ENCODE measurements at regions not wholly inside any gene's neighbourhood (a gene's known extent, or its start where the extent isn't known, plus 50 kb on each side); places are given as distances from the start of the nearest gene placed in this dataset.

DNA sequence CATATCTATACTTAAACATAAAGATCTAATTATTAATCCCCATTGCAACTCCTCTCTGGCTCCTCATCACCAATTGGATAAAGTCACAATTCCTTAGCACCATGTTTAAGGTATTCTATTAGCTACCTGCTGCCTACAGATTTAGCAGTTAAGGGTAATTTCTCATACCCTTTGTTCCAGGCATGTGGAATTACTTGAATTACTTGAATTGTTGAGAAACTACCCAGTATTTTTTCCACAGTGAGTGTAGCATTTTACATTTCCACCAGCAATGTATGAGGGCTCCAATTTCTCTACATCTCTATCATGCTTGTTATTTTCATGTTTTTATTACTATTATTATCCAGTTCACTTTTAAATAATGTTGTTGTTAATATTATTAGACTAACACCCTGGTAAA is 86.4 kb downstream of the P2RY1 start:
- Mint-ChIP-seq H3K27me3 (ENCODE audit: insufficient read depth, low read depth) (peaks cover 2% of the 10 kb centered on the region), H3K4me1 (no peaks in the 10 kb centered on the region), H3K27ac (no peak overlapping the region), H3K4me3 (no peak overlapping the region), H3K9me3 (no peaks in the 10 kb centered on the region), H3K36me3 (no peaks in the 10 kb centered on the region)
- H3K79me2 ChIP-seq (ENCODE audit: low read depth): no peaks in the 10 kb centered on the region
- no peaks in the 10 kb centered on the region for H3K27me3 ChIP-seq
- no peak overlapping the region for H3K27ac ChIP-seq
- H2AFZ ChIP-seq (replicated peaks): no peak overlapping the region
- TF ChIP-seq, protein P1, sequence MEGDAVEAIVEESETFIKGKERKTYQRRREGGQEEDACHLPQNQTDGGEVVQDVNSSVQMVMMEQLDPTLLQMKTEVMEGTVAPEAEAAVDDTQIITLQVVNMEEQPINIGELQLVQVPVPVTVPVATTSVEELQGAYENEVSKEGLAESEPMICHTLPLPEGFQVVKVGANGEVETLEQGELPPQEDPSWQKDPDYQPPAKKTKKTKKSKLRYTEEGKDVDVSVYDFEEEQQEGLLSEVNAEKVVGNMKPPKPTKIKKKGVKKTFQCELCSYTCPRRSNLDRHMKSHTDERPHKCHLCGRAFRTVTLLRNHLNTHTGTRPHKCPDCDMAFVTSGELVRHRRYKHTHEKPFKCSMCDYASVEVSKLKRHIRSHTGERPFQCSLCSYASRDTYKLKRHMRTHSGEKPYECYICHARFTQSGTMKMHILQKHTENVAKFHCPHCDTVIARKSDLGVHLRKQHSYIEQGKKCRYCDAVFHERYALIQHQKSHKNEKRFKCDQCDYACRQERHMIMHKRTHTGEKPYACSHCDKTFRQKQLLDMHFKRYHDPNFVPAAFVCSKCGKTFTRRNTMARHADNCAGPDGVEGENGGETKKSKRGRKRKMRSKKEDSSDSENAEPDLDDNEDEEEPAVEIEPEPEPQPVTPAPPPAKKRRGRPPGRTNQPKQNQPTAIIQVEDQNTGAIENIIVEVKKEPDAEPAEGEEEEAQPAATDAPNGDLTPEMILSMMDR (IDR thresholded peaks at IDR 0.05): no peak
- TF ChIP-seq EZH2phosphoT487 (IDR thresholded peaks at IDR 0.05) (no peak), EZH2 (IDR thresholded peaks at IDR 0.05) (no peak)
- H3K36me3 ChIP-seq: no peaks in the 10 kb centered on the region
- H3K4me3 ChIP-seq: no peak overlapping the region
- no peak overlapping the region for H3K4me2 ChIP-seq
- no peaks in the 10 kb centered on the region for H3F3A ChIP-seq (ENCODE audit: low read depth)
- DNase-seq (ENCODE audit: low spot score): no peak
- H3K9ac ChIP-seq: no peak overlapping the region
- no peaks in the 10 kb centered on the region for H3K4me1 ChIP-seq
- H3K9me3 ChIP-seq (ENCODE audit: low read depth): no peaks in the 10 kb centered on the region
- no peaks in the 10 kb centered on the region for H4K20me1 ChIP-seq (ENCODE audit: low read depth)

GRCh38 chr3:152922554-152922953 is 87.6 kb downstream of the P2RY1 start:
- Histone ChIP-seq H3K27me3 (no peaks in the 10 kb centered on the region), H4K20me1 (ENCODE audit: low read depth) (no peaks in the 10 kb centered on the region), H3K4me3 (no peak overlapping the region), H3K79me2 (ENCODE audit: low read depth) (no peaks in the 10 kb centered on the region), H2AFZ (replicated peaks) (no peak overlapping the region), H3F3A (ENCODE audit: low read depth) (no peaks in the 10 kb centered on the region), H3K4me2 (no peak overlapping the region), H3K4me1 (no peaks in the 10 kb centered on the region), H3K27ac (no peak overlapping the region), H3K9ac (no peak overlapping the region), H3K36me3 (no peaks in the 10 kb centered on the region), H3K9me3 (ENCODE audit: low read depth) (no peaks in the 10 kb centered on the region)
- TF ChIP-seq EZH2 (IDR thresholded peaks at IDR 0.05): no peak
- no peak for TF ChIP-seq EZH2phosphoT487 (IDR thresholded peaks at IDR 0.05)
- TF ChIP-seq, protein P1 (IDR thresholded peaks at IDR 0.05): no peak
- Mint-ChIP-seq H3K4me3 (no peak overlapping the region), H3K4me1 (no peaks in the 10 kb centered on the region), H3K9me3 (no peaks in the 10 kb centered on the region), H3K27ac (no peak overlapping the region), H3K27me3 (ENCODE audit: insufficient read depth, low read depth) (no peaks in the 10 kb centered on the region), H3K36me3 (no peaks in the 10 kb centered on the region)
- no peak for DNase-seq (ENCODE audit: low spot score)

- H3F3A ChIP-seq (ENCODE audit: low read depth): no peaks in the 10 kb centered on the region
- no peak overlapping the region for H3K9ac ChIP-seq
- no peak for DNase-seq (ENCODE audit: low spot score)
- H3K27me3 ChIP-seq: no peaks in the 10 kb centered on the region
- Mint-ChIP-seq H3K36me3 (no peaks in the 10 kb centered on the region), H3K4me1 (no peaks in the 10 kb centered on the region), H3K27ac (no peak overlapping the region), H3K9me3 (no peaks in the 10 kb centered on the region), H3K27me3 (ENCODE audit: insufficient read depth, low read depth) (no peaks in the 10 kb centered on the region), H3K4me3 (no peak overlapping the region)
- H3K4me3 ChIP-seq: no peak overlapping the region
- H3K9me3 ChIP-seq (ENCODE audit: low read depth): no peaks in the 10 kb centered on the region
- H3K4me1 ChIP-seq: no peaks in the 10 kb centered on the region
- H3K4me2 ChIP-seq: no peak overlapping the region
- no peaks in the 10 kb centered on the region for H3K79me2 ChIP-seq (ENCODE audit: low read depth)
- H4K20me1 ChIP-seq (ENCODE audit: low read depth): no peaks in the 10 kb centered on the region
- H2AFZ ChIP-seq (replicated peaks): no peak overlapping the region
- TF ChIP-seq EZH2 (IDR thresholded peaks at IDR 0.05) (no peak), EZH2phosphoT487 (IDR thresholded peaks at IDR 0.05) (no peak)
- TF ChIP-seq, protein P1 (IDR thresholded peaks at IDR 0.05): no peak
- no peaks in the 10 kb centered on the region for H3K36me3 ChIP-seq
- no peak overlapping the region for H3K27ac ChIP-seq
Measured at GRCh38 chr3:152927131-152927530, 92.2 kb downstream of the P2RY1 start.

DNA sequence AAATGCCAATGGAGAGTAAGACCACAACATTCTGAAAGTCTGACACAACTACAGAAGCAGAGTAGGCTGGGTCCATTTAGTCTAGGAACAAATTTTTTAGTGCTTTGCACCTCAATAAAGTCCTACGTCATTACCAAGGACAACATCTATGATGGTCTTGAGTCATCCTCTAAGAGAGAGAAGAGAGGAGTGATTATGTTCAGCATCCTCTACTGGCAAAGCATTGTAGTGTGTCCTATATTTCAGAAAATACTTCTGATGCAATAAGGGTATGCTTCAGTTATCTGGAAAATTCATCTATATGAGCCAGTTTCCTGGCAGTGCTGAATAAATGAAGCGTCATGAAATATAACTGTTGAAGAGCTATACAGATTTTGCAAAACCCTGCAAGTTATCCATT is 95.6 kb downstream of the P2RY1 start:
- Histone ChIP-seq H3K9ac (no peak overlapping the region), H4K20me1 (ENCODE audit: low read depth) (no peaks in the 10 kb centered on the region), H3K4me3 (no peak overlapping the region), H3K27me3 (no peaks in the 10 kb centered on the region), H3K4me2 (no peak overlapping the region), H3K36me3 (no peaks in the 10 kb centered on the region), H3K4me1 (no peaks in the 10 kb centered on the region), H3K79me2 (ENCODE audit: low read depth) (no peaks in the 10 kb centered on the region), H2AFZ (replicated peaks) (no peak overlapping the region), H3K9me3 (ENCODE audit: low read depth) (no peaks in the 10 kb centered on the region), H3F3A (ENCODE audit: low read depth) (no peaks in the 10 kb centered on the region), H3K27ac (no peak overlapping the region)
- Mint-ChIP-seq H3K27ac (no peak overlapping the region), H3K27me3 (ENCODE audit: insufficient read depth, low read depth) (no peaks in the 10 kb centered on the region), H3K4me3 (no peak overlapping the region), H3K4me1 (no peaks in the 10 kb centered on the region), H3K9me3 (no peaks in the 10 kb centered on the region), H3K36me3 (no peaks in the 10 kb centered on the region)
- TF ChIP-seq EZH2 (IDR thresholded peaks at IDR 0.05) (no peak), EZH2phosphoT487 (IDR thresholded peaks at IDR 0.05) (no peak)
- TF ChIP-seq, protein P1 (IDR thresholded peaks at IDR 0.05): no peak
- DNase-seq (ENCODE audit: low spot score): no peak
